ENCODE measurements at regions not wholly inside any gene's neighbourhood (a gene's known extent, or its start where the extent isn't known, plus 50 kb on each side); places are given as distances from the start of the nearest gene placed in this dataset.

DNA sequence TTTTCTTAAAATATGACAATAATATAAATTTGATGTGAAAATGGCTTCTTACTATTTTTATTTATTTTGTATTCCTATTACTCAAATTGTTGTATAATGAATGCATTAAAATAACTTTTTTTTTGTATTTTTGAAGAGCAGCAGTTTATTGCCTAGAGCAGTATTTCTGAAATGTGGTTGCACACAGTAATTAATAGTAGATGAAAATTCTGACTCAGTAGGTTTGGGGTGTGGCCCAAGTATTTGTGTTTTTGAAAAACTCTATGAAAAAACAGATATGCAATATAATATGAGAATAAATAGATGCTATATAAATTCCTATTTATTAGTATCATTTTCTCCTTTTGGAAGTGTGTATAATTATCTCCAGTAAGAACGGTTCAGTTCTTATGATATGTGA lies 2225.3 kb upstream of the C9orf72 start:
- DNase-seq = no peak

DNA sequence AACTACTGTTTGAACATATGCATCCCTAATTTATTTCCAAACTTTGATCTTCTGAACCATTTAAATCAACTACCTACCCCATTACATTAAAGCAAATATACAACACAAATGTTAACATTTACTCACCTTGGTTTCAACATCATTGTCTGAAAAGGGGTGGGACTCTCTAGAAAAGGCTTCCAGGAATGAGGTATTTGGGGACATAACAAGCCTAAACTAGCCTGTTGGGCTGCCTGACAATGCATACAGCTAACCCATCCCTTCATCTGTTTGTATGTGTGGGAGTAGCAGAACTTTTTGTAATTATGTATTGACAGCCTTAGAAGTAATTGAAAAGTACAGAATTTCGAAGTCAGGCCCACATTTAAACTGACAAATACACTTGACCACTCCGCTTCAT lies 2225.9 kb upstream of the C9orf72 start:
- no peak for DNase-seq

DNA sequence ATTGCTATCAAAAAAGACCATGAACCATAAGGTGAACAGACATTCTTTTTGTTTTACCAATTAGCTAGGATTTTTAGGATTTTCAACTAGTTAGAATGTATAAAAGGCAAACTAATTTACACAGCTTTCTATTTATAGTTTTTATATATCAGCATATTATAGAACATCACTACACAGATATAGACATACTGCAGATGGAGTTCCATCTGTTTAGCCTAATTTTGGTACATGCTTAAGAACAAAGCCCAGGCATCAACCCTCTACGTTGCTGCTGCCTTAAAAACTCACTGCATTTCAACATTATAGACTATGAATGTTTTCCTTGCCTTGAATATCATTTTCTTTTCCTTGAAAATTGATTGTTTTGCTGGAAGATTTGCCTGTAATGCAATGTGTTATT lies 2227.5 kb upstream of the C9orf72 start:
- DNase-seq = no peak

DNA sequence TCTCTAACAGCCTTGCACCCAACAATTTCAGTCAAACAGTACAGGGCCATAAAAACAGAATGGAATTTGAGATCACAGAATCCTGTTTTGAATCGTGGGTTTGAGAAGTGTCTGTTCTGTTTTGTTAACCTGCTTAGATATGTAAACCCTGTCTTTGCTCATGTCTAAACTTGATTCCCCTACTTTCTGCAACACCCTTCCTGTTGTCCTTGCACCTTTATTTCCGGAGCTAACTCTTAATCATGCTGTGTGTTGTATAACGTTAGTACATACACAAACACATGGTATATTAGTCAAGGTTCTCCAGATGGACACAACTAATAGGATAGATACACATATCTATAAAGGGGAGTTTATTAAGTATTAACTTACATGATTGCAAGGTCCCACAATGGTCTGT lies 2229.2 kb upstream of the C9orf72 start:
- DNase-seq = no peak

DNA sequence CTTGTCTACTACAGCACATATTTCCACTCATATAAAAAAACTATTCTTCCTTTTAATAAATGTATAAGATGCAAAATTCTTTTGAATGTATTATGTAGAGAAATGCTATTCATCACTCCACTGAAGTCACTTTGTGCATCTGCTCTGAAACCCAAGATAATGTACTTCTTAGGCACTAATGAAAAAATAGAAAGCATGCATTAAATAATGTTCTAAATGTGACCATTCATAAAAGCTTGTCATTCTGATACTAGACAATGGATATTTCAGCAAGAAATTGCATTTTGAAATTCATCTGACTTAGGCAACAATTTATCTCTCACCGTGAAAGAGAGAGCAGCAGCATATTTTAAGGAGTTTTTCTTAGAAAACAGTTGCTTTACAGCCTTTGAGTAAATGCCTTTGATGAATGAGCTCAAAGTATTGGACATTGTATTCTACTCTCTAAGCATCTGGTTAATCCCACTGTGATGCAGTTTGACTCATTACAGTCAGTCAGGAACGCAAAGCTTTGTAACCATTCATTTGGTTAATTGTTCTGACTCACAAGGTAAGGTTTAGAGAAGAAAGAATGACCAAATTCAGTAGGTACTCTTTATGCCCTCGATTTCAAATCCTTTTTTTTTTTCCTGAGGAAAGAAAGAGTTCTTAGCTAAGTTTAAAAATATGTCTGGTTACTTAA lies 2233.8 kb upstream of the C9orf72 start:
- DNase-seq = no peak

DNA sequence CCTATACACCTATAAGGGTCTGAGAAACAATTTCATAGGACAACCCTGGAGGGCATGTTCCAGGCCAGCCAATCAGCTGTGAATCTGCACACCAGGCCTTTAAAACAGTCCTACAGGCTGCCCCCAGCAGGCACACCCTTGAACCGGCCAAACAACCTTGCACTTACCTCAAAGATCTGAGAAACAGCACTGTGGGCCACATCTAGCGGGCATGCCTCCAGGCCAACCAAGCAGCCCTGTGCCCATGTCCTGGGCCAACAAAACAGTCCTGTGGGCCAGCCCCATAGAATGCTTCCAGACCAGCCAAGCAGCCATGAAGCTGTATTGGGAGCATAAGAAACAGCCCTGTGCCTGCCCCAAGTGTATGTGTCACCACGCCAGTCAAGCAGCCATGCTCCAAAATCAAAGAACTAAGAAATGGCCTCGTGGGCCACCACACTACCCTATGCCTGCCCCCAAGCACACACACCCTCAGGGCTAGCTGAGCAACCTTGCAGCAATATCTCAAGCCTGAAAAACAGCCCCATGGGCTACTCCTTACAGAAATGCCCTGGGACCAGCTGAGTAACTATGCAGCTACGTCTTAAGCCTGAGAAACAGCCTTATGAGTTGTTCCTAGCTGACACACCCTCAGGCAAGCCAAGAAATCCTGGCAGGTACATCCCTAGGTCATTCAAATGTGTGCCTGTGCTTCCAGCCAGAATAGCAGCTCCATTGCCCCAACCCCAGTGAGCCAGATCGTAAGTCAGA lies 2243.8 kb upstream of the C9orf72 start:
- DNase-seq = no peak

DNA sequence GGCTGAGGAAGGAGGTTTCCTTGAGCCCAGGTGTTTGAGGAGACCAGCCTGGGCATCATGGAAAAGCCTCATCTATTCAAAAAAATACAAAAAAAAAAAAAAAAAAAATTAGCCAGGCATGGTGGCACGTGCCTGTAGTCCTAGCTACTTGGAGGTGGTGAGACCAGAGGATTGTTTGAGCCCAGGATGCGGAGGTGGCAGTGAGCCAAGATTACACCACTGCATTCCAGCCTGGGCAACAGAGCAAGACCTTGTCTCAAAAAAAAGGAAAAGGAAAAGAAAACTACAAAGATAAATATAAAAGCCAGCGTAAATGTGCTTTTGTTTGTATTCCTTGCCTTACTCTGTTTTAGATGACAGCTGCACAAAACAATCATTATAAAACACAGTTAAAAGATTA lies 2249.2 kb upstream of the C9orf72 start:
- no peak for DNase-seq

DNA sequence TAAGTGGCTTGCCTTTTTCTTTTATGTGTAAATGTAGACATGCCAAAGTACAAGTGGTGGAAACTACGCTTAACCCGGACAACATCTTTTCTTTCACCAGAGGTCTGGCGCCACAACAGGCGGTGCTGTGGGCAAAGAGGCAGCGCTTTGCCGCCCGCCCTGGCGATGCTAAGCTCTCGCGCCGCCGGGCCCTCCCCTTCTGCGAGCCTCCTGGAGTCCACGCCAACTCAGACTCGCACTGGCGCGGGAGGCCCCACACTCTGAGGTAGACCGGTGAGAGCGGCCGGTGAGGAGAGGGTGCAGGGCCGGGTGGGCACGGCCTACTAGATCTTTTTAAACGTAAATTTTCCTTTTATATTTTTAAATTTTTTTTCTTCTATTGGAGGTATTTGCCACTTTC lies 2253.1 kb upstream of the C9orf72 start:
- no peak for DNase-seq

DNA sequence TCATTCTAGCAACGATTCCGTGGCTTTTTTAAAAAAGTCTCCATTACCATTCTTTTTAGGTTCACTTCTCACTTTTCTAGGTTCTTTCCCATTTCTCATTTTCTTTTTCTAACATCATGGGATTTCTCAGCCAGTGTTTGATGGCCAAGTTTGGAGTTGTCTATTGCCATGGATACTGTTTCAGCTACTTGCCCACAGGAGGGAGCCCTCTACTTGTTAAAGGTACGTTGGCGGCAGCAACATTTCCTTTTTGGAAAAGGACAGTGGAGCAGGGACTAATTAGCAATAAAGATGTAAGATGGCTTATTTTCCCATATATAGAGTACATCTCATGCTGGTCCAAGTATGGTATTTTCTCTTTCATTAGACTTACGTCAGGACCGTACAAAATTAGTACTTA lies 2257.5 kb upstream of the C9orf72 start:
- no peak for DNase-seq

DNA sequence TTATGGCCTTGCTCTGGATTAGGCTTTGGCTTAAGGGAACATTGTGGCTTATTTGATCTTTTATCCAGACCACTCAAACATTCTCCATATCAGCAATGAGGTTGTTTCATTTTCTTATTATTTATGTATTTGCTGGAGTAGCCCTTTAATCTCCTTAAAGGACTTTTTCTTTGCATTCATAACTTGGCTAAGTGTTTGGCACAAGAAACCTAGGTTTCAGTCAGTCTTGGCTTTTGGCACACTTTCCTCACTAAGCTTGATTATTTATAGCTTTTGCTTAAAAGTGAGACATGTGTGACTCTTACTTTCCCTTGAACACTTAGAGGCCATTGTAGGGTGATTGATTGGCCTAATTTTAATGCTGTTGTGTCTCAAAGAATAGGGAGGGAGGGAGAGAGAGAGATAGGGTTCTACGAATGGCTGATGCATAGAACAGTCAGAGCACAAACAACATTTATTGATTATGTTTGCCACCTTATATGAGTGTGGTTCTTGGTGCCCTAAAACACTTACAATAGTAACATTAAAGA lies 2265.3 kb upstream of the C9orf72 start:
- no peak for DNase-seq

DNA sequence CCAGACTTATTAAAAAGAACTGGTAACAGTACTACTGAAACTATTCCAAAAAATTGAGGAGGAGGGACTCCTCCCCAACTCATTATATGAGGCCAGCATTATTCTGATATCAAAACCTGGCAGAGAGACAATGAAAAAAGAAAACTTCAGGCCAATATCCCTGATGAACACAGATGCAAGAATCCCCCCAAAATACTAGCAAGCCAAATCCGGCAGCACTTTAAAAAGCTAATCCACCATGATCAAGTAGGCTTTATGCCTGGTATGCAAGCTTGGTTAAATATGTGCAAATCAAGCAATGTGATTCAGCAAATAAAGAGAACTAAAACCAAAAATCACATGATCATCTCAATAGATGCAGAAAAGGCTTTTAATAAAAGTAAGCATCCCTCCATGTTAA lies 2271.0 kb upstream of the C9orf72 start:
- DNase-seq = no peak

DNA sequence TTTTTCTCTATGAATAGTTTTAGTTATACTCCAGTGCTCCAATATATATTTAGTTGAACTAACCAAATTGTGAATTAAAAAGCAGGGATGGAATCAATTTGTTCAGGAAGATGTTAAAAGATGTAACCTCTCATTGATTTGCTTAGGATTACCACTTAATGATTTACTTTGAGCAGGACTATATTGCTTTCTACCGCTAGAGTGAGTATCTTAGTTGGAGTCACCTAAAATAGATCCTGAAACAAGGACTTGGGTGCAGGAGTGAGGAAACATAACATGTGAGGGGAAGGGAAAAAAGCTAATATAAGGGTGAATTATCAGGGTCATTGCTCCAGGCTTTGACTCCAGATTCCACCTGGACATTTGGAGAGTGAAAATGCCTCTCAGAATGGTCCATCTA lies 2277.4 kb upstream of the C9orf72 start:
- DNase-seq = no peak

DNA sequence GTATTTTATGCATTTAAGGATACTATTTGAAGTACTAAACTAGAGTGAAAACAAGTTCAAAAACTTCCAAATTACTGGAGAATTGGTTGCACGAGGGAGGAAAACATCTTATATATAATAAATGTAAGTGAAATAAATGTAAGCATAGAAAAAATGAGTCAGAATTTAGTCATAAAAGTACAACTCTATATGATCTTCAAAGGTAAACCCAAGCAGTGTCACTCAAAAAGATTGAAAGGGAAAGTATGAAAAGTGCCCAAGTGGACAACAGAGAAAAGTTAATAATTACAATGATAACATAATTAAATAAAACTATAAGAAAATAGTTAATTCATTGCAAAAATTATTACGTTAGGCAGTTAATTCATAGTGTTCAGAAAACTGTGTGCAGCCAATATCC lies 2288.5 kb upstream of the C9orf72 start:
- no peak for DNase-seq

DNA sequence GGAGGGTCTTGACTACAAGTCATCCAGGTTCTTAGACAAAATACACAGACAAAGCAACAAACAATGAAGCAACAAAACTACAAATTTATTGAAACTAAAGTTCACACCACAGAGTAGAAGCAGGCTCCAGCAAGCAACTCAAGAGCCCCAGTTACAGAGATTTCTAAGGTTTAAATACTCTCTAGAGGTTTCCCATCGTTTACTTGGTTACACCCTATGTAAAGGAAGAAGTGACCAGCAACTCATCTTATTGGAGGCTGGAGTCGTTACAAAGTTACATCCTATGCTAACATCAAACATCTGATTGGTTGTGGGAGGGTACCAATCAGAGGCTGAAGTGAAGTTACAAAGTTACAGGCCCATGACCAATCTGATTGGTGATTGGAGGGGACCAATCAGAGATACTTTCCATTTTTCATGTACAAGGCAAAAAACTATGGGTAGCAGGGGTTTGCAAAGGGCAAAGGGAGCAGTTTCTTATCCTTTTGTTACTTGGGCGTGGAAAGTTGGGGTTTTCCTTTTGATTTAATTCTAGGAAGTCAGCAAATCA lies 2292.6 kb upstream of the C9orf72 start:
- DNase-seq = no peak

DNA sequence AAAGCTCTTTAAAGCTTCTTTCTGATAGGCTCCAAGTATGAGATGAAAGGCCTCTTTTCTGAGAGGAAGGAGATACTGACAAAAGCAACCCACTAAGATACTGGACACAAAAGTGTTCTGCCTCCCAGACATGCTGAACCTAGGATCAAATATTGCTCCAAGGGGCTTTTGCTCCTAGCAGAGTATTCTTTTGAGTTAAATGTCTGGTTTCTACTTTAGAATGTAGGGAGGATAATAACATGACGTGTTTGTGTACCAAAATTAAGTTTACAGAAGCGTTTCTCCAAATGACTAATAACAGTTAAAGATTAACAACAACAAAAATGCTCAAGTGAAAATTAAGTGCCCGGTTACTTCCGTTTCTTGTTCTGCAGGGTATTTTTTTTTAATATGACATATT lies 2293.3 kb upstream of the C9orf72 start:
- no peak for DNase-seq

DNA sequence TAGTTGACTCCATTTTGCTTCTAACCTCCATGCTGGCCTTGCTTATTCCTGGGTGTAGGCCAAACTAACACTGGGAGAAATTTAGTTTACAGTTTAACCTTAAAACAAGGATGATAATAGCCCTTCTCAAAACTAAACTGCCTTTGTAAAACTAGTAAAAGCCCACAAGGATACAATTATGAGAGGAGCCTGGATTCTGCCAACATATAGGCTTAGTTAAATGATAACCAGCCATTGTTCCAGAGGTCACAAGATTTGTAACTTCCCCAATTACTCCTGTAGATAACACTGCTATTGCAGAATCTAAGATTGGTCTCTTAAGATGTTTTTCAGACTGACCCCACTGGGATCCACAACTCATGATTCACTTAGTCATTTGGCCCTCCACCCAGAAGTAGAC lies 2300.3 kb upstream of the C9orf72 start:
- no peak for DNase-seq

DNA sequence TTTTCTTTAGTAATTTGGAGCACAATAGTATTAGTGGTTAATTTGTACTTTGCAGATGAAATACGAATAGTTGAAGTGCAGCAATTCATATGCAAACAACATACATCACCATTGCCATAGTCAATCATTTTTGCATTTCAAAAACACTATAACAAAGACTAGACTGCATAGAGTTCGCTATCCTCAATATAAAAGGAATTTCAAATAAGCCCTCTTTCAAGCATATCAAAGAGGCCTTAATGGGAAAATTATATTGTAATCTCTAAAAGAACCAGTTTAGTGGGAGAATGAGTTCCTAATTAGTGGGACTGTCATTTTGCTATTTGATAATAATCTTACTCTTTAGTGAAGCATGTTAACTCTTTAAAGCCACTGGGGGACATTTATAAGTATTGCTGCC lies 2302.3 kb upstream of the C9orf72 start:
- no peak for DNase-seq

DNA sequence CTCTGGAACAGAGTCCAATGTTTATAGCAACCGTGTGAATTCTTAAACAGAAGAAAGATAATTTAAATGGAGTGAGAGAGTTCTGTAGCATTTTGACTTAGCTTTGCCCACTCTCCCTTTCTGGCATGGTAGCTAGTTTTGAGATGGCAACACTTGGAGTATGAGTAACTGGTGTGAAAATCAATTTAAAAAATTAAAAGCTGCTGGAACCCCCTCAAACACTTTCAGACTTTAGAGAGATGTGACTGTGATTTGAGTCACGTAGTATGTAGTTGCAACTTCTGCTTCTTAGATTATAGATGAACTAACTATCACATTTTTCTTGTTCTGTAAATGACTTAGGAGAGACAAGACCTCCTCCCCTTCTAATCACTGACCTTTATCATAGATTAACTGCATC lies 2309.5 kb upstream of the C9orf72 start:
- no peak for DNase-seq

DNA sequence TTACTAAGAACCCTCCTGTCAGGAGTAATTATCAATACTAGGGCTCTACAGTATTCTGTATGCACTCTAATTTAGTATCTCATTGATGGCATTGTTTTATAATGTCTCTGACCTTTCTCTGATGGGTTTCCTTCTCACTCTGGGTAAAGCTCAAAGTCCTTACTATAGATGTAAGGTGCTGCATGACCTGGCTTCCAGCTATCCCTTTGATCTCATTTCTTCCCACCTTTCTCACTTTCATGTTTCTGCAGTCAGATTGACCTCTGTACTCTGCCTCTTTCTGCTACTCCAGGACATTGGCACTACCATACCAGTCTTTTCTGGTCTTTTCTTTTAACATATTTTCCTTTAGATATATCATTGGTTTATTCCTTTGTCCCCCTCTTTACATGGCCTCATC lies 2332.8 kb upstream of the C9orf72 start:
- DNase-seq = no peak

DNA sequence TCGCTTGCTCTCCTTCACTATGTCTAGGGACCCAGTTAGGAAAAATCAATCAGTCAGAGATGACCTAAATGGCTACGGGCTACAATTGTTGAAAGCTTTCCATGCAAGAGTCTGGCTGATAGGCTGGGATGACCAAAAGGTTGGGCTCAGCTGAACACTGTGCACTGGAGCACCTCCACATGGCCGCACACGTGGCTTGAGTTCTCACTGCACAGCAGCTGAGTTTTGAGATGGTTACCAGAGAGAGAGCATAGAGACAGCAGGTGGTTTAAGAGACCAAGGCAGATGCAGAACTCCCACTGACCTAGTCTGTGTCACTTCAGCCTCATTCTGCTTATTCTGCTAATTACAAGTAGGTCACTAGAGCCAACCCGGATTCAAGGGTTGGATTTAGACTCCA lies 2354.8 kb upstream of the C9orf72 start:
- DNase-seq = no peak

DNA sequence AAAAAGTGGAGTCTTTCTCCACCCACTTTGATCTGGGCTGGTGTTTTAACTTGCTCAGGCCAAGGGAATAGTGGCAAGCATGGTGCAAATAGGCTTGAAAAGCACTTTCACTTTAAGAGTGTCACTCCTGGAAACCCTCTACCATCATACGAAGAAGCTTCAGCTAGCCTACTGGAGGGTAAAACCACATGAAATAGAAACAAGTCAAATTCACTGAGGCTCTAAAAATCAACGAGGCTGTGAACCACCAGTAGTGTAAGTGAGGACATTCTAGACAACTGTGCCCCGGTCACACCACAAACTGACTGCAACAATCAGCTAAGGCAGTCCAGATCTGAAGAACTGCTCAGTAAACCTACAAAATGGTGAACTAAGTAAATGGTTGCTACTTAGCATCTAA lies 2366.3 kb upstream of the C9orf72 start:
- DNase-seq = no peak

DNA sequence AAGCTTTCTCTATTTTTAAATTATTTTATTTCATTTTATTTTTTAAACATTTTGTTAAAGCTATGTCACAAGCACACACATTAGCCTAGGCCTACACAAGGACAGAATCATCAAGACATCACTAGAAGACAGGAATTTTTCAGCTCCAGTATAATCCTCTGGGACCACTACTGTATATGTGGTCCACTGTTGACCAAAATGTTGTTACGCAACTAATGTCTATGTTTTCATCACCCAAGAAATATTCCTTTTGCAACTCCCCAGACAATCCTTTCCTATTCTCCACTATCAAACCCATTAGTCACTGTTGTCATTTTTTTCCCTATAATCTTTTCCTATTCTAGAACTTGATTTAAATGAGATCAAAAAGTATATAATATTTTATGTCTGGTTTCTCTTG lies 2371.7 kb upstream of the C9orf72 start:
- no peak for DNase-seq

DNA sequence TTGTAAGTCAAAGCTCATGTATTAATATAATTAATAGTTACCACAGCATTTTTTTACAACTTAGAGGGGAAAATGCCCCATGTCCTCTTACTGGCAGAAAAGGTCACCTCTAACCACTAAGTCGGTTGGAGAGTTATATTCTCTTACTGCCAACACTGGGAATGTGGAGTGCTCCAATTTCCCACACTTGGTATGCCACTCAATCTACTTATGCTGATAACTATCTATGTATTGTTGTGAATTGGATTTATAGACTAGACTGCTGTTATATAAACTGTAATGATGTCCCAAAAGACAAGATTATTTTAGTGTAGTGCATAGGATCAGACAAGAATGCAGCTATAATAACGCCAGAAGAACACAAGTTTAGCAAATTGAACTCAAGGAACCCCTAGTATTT lies 2385.2 kb upstream of the C9orf72 start:
- no peak for DNase-seq

DNA sequence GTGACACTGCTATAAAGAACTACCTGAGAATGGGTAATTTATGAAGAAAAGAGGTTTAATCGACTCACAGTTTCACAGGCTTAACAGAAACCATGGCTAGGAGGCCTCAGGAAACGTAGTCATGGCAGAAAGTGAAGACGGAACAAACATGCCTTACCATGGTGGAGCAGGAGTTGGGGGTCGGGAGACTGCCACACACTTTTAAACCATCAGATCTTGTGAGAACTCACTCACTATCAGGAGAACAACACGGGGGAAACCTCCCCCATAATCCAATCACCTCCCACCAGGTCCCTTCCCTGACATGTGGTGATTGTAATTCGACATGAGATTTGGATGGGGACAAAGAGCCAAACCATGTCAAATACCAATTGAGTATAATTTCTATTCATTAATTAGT lies 2392.6 kb upstream of the C9orf72 start:
- no peak for DNase-seq

DNA sequence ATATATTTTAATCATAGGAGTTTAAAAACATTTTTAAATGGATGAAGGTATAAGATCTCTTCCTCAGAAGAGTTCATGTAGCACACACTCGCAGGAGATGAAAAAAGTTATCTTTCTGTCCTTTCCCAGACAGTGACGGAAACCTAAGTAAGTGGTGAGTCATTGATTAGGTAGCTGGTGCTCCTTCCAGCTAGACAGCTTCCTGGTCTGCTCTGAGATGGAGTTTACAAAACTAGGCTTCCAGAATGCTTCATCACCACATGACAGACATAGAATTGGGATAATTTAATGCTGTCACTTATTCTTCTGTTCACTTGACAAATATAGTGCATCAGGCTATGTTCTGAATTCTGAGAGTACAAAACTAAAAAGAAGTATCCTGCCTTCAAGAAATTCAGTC lies 2393.0 kb upstream of the C9orf72 start:
- DNase-seq = no peak
